GM12872 (cell line): ENCODE measurements at regions not wholly inside any gene's neighbourhood (a gene's known extent, or its start where the extent isn't known, plus 50 kb on each side); places are given as distances from the start of the nearest gene placed in this dataset.

Experiments used
- TF ChIP-seq, protein P1 (sequence below): IDR thresholded peaks from 3 replicates; pipeline ENCODE4 v1.5.1; 2011; ENCODE audit warnings: low read depth, mild to moderate bottlenecking, low read length, moderate library complexity; ENCODE audit not compliant: insufficient read depth

DNA sequence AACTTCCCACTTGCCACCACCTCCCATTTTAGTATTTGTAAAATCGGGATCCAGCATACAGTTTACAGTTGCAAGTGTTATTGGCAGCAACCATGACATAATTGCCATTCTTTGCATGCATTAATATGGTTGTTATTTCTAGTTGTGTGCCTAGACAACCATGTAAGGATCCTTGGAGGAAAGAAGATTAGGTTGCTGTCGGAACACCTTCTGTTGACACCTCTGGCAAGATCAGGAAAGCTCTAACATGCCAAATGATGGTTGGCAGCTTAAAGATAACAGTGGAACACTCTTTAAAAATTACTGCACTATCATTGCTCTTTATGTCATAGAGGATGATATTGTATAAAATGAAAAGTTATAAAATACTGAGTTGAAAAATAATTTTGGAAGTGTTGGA lies 313.5 kb upstream of the RARB start:
- TF ChIP-seq, protein P1, sequence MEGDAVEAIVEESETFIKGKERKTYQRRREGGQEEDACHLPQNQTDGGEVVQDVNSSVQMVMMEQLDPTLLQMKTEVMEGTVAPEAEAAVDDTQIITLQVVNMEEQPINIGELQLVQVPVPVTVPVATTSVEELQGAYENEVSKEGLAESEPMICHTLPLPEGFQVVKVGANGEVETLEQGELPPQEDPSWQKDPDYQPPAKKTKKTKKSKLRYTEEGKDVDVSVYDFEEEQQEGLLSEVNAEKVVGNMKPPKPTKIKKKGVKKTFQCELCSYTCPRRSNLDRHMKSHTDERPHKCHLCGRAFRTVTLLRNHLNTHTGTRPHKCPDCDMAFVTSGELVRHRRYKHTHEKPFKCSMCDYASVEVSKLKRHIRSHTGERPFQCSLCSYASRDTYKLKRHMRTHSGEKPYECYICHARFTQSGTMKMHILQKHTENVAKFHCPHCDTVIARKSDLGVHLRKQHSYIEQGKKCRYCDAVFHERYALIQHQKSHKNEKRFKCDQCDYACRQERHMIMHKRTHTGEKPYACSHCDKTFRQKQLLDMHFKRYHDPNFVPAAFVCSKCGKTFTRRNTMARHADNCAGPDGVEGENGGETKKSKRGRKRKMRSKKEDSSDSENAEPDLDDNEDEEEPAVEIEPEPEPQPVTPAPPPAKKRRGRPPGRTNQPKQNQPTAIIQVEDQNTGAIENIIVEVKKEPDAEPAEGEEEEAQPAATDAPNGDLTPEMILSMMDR = no peak

DNA sequence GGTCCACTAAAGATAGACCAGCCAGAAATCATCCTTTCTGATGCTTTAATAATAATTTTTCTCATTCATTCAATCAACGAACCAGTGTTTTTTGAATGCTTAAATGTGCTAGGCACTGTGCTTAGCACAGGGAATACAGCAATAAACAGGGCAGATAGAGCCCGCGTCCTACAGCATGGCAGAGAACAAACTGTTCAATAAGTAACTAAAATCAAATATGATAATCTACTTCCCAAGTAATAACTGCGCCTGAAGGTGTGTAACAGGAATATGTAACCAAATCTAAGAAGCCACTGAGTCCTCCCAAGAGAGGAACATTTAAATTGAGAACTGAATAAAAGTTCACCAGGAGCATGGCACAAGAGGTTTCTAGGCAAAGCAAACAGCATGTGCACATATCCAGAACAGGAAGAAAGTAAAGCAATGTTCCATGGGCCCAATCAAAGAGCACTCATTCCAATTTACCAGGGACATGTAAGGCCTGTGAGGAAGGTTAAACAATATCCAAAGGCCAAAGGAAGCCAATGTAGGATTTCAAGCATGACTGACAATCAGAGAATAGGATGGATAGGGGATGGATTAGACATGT lies 311.0 kb upstream of the RARB start:
- TF ChIP-seq, protein P1 = no peak

DNA sequence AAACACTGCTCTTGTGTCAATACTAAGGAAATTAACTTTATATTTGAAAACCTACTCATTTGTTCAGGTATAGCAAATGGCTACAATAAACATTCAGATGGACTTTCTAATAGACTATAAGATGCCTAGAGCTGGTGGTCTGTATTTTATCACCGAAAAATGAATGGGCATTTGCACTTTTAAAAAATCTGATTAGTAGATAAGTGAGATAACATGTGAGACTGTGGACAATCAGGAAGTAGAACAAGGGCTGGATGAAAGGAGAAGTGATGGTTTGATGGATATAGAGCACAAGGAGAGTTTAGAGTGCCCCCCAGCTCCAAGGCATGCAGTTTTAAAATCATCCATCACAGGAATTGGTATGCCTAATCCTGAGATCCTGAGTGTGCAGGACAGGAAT lies 308.4 kb upstream of the RARB start:
- TF ChIP-seq, protein P1 = no peak

DNA sequence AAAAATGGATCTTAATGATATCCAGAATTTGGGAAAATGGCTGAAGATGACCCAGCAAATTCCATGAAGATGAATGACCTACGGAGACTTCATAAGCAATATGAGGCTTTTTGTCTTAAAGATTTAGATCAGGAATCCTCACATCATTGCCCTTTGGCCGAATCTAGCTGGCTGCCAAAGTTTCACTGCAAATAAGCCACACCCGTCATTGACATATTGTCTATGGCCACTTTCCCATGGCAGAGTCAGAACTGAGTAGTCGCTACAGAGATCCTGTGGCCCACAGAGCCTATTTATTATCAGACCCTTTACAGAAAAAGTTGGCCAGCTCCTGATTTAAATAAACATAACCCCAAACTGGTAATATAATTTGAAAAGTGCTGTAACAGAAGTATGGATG lies 307.4 kb upstream of the RARB start:
- TF ChIP-seq, protein P1 = no peak

DNA sequence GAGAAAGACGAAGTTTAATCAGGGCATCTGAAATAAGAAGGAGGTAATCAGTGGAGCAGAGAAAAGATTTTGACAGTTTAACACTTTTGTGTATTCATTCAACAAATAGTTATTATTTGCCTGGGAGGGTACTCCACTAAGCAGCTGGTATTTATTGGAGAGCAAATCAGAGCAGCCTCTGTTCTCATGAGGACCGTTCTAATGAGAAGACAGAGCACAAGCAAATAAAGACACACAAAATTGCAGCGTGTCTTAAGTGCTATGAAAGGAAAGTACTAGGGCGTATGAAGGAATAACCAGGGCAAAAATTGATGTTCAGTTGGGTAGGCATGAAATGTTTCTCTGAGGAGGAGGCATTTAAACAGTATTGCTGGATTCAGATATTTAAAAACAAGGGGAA lies 302.9 kb upstream of the RARB start:
- TF ChIP-seq, protein P1 = no peak

DNA sequence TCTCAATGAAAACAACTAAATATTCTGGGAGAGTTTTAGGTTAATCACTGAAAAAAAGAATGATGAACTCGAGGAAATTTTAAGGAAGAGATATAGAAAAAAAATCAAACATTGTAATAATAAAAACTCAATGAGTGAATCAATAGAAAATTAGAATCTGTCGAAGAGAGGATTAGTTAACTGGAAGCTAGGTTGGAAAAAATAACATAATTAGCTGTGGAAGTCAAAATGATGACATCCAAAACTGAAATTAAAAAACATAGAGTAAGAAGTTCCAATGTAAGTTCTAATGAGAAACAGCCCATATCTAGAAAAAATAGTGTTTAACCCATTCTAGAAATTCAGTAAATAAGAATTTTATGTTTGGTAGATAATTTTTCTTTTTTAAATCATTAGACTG lies 299.3 kb upstream of the RARB start:
- TF ChIP-seq, protein P1 = no peak

DNA sequence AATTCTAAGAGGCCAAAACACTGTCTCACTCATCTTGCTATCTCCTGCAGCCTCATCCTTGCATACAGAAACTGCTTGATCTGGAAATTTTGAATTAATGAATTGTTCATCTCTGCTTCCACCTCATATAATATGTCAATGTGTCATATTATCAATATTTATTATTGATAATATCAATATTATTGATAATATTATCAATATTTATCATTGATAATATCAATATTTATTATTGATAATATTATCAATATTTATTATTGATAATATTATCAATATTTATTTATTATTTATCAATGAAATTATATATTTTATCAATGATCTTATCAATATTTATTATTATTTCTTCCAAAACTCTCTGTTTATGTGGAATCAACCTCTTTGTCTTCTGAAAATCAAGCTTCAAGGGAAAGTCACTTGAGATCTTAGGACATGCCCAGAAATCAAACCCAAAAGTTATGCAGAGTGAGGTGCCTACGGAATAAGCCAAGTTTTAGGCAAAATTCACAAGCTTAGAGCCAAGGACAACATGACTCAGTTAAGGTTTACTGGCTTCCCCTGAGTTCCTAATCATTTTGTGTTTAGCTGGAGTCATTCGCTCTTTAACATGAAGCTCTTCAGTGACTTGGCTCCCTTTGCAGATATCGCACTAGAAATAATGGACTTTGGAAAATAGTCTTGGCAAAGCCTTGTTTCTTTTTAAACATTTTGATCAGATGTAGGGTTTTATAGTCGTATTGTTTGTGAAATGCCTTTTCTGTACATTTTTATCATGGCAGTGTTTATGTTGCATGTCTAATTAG lies 297.1 kb upstream of the RARB start:
- TF ChIP-seq, protein P1 = no peak
